ENCODE measurements at regions not wholly inside any gene's neighbourhood (a gene's known extent, or its start where the extent isn't known, plus 50 kb on each side); places are given as distances from the start of the nearest gene placed in this dataset.

DNA sequence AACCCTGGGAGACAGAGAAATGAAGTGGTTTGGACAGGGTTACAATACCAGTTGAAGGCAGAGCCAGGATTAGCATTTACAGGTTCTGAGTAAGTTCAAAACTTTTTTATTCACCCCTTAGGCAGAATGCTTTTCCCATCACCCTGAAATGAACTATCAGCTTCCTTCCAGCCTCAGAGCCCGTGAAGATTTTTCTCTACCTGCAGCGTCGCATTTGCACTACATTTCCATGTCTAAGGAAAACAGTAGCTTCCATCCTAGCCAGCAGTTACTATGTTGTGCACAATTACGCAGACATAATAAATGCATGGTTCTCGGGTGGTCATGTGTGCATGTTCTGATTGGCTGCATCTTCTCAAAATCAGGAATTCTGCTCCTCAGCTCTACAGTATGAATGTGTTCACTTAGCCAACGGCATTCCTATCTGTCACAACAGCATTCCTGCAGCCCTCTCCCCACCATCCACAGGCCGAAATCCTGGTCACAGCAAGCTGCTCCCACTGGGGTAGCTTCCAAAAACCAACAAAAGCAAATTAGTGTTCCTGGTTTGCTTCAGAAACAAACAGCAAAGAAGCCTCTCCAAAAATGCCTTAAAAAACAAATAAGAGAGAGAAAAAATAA is 510.8 kb upstream of the SEMA6D start:
- no peak for TF ChIP-seq GATA3 (IDR thresholded peaks at IDR 0.05; ENCODE audit: low read depth, low read length)
- TF ChIP-seq GATA2 (IDR thresholded peaks at IDR 0.05; ENCODE audit: low read depth, low read length), result no peak
